Loucy (cell line): ENCODE measurements at regions not wholly inside any gene's neighbourhood (a gene's known extent, or its start where the extent isn't known, plus 50 kb on each side); places are given as distances from the start of the nearest gene placed in this dataset.

Source experiments
- H2AFZ ChIP-seq: fragments of 200-600 bp; sonication (generic); 2 replicates; pipeline ENCODE4 v1.6.0; 2016; ENCODE audit warnings: antibody characterized with exemption, mild to moderate bottlenecking, low read length, moderate library complexity
- H3F3A ChIP-seq: fragments of 200-600 bp; 2 replicates; pipeline ENCODE4 v1.6.0; 2016; ENCODE audit warnings: antibody characterized with exemption, low read depth, mild to moderate bottlenecking
- H3K27me3 ChIP-seq: fragments of 200-600 bp; sonication (generic); 2 replicates; pipeline ENCODE4 v1.6.1; 2014; ENCODE audit warnings: low read length, mild to moderate bottlenecking; ENCODE audit not compliant: insufficient read depth, poor library complexity, severe bottlenecking
- H3K36me3 ChIP-seq: fragments of 200-600 bp; sonication (generic); 2 replicates; pipeline ENCODE4 v1.6.1; 2016; ENCODE audit warnings: low read length; ENCODE audit not compliant: insufficient read depth
- H3K4me1 ChIP-seq: fragments of 200-600 bp; sonication (generic); 2 replicates; pipeline ENCODE4 v1.5.1; 2014; ENCODE audit warnings: low read length, mild to moderate bottlenecking; ENCODE audit not compliant: insufficient read depth, poor library complexity, severe bottlenecking
- H3K4me2 ChIP-seq: fragments of 200-600 bp; sonication (generic); 2 replicates; pipeline ENCODE4 v1.6.0; 2014; ENCODE audit warnings: antibody characterized with exemption, low read length, low read depth, mild to moderate bottlenecking; ENCODE audit not compliant: poor library complexity, severe bottlenecking
- H3K4me3 ChIP-seq: fragments of 200-600 bp; sonication (generic); 2 replicates; pipeline ENCODE4 v1.5.1; 2014; ENCODE audit warnings: low read length, mild to moderate bottlenecking, mixed read lengths; ENCODE audit not compliant: poor library complexity, severe bottlenecking
- H3K79me2 ChIP-seq: fragments of 200-600 bp; sonication (generic); 2 replicates; pipeline ENCODE4 v1.6.1; 2014; ENCODE audit warnings: low read length; ENCODE audit not compliant: insufficient read depth
- H3K9ac ChIP-seq: fragments of 200-600 bp; sonication (generic); 2 replicates; pipeline ENCODE4 v1.6.0; 2014; ENCODE audit warnings: mild to moderate bottlenecking, low read depth, low read length, moderate library complexity; ENCODE audit not compliant: poor library complexity, severe bottlenecking
- H3K9me2 ChIP-seq: fragments of 200-600 bp; sonication (generic); replicated peaks from 2 replicates; pipeline ENCODE4 v1.6.1; 2016; ENCODE audit warnings: low read depth, low read length, mixed read lengths
- H3K9me3 ChIP-seq: fragments of 200-600 bp; sonication (generic); 2 replicates; pipeline ENCODE4 v1.6.1; 2014; ENCODE audit warnings: mild to moderate bottlenecking, antibody characterized with exemption, low read length, low read depth; ENCODE audit not compliant: insufficient read depth
- H4K20me1 ChIP-seq: fragments of 200-600 bp; sonication (generic); 2 replicates; pipeline ENCODE4 v1.6.0; 2014; ENCODE audit warnings: antibody characterized with exemption, low read length, mild to moderate bottlenecking; ENCODE audit not compliant: insufficient read depth, poor library complexity, severe bottlenecking
- EZH2phosphoT487 ChIP-seq: fragments of 200-600 bp; IDR thresholded peaks from 2 replicates; pipeline ENCODE4 v1.6.1; 2018; ENCODE audit warnings: antibody characterized with exemption, mild to moderate bottlenecking, moderate library complexity, borderline replicate concordance
- TF ChIP-seq, protein P1 (sequence below): fragments of 200-600 bp; sonication (generic); conservative IDR thresholded peaks from 2 replicates; pipeline ENCODE4 v1.5.1; 2014; ENCODE audit warnings: mild to moderate bottlenecking, antibody characterized with exemption, low read length

DNA sequence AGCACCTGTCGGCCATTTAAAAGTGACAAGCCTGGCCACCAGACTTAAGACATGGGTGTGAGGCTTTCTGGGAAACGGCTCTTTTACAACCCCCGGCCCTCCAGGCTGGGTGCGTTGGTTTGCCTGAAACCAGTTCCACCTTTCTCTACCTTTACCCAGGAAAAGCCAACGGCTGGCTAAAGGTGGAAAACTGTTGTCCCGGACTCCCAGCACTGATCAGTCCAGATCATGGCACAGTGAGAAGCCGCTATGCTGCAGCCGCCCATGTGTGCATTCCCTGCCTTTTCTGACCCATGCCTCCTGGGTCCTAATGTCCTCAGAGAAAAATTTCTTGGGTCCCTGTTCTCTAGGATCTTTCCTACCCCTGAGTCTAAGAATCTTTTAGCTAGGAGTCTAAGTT is 655.7 kb upstream of the HS3ST5 start:
- H3K79me2 ChIP-seq: no peaks in the 10 kb centered on the region
- H3F3A ChIP-seq: no peaks in the 10 kb centered on the region
- H3K9me3 ChIP-seq: no peaks in the 10 kb centered on the region
- H3K27me3 ChIP-seq: no peaks in the 10 kb centered on the region
- H3K9ac ChIP-seq: no peak overlapping the region
- no peaks in the 10 kb centered on the region for H4K20me1 ChIP-seq
- H3K4me2 ChIP-seq: no peak overlapping the region
- H3K4me3 ChIP-seq: no peak overlapping the region
- H3K36me3 ChIP-seq: no peaks in the 10 kb centered on the region
- no peak for TF ChIP-seq EZH2phosphoT487
- TF ChIP-seq, protein P1, sequence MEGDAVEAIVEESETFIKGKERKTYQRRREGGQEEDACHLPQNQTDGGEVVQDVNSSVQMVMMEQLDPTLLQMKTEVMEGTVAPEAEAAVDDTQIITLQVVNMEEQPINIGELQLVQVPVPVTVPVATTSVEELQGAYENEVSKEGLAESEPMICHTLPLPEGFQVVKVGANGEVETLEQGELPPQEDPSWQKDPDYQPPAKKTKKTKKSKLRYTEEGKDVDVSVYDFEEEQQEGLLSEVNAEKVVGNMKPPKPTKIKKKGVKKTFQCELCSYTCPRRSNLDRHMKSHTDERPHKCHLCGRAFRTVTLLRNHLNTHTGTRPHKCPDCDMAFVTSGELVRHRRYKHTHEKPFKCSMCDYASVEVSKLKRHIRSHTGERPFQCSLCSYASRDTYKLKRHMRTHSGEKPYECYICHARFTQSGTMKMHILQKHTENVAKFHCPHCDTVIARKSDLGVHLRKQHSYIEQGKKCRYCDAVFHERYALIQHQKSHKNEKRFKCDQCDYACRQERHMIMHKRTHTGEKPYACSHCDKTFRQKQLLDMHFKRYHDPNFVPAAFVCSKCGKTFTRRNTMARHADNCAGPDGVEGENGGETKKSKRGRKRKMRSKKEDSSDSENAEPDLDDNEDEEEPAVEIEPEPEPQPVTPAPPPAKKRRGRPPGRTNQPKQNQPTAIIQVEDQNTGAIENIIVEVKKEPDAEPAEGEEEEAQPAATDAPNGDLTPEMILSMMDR: no peak
- no peaks in the 10 kb centered on the region for H3K4me1 ChIP-seq
- H2AFZ ChIP-seq: no peak overlapping the region
- no peaks in the 10 kb centered on the region for H3K9me2 ChIP-seq

GRCh38 chr6:114997813-114998292 is 655.0 kb upstream of the HS3ST5 start:
- Histone ChIP-seq H3K27me3 (no peaks in the 10 kb centered on the region), H3K4me3 (no peak overlapping the region), H3F3A (no peaks in the 10 kb centered on the region), H3K9me2 (no peaks in the 10 kb centered on the region), H3K79me2 (no peaks in the 10 kb centered on the region), H3K9me3 (no peaks in the 10 kb centered on the region), H3K4me2 (no peak overlapping the region), H3K36me3 (no peaks in the 10 kb centered on the region), H3K4me1 (no peaks in the 10 kb centered on the region), H3K9ac (no peak overlapping the region), H4K20me1 (no peaks in the 10 kb centered on the region), H2AFZ (no peak overlapping the region)
- no peak for TF ChIP-seq EZH2phosphoT487
- TF ChIP-seq, protein P1: no peak

GRCh38 chr6:114995526-114995925 is 652.7 kb upstream of the HS3ST5 start:
- no peaks in the 10 kb centered on the region for H3K4me1 ChIP-seq
- no peaks in the 10 kb centered on the region for H3F3A ChIP-seq
- no peaks in the 10 kb centered on the region for H3K79me2 ChIP-seq
- no peak overlapping the region for H3K9ac ChIP-seq
- no peak overlapping the region for H3K4me2 ChIP-seq
- H4K20me1 ChIP-seq: no peaks in the 10 kb centered on the region
- no peaks in the 10 kb centered on the region for H3K9me2 ChIP-seq
- H2AFZ ChIP-seq: no peak overlapping the region
- no peaks in the 10 kb centered on the region for H3K27me3 ChIP-seq
- no peaks in the 10 kb centered on the region for H3K9me3 ChIP-seq
- no peaks in the 10 kb centered on the region for H3K36me3 ChIP-seq
- TF ChIP-seq, protein P1: no peak
- no peak for TF ChIP-seq EZH2phosphoT487
- H3K4me3 ChIP-seq: no peak overlapping the region
